ENCODE measurements at regions not wholly inside any gene's neighbourhood (a gene's known extent, or its start where the extent isn't known, plus 50 kb on each side); places are given as distances from the start of the nearest gene placed in this dataset.

DNA sequence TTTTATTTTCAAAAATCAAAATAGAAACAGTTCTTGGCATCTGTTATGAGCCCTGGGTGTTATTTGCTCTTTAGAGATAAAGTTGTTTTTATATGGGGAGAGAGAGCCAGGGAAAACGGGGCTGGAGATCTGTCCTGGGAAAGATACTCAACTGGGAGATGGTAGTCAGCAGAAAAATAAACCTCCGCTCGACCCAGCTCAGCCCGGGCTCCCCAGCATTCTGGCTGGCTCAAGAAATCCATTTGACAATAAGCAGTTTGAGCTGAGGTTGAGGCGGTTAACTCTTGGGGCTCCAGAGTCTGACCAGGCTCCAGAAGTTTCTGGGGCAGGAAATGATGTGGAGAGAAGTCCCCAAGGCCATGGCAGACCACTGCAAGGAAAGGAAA is 151.9 kb downstream of the IRX5 start:
- H3K27me3 ChIP-seq: no peaks in the 10 kb centered on the region
- no peaks in the 10 kb centered on the region for H3K4me1 ChIP-seq
- TF ChIP-seq EP300 (IDR thresholded peaks at IDR 0.05) (no peak), POLR2AphosphoS5 (IDR thresholded peaks at IDR 0.05) (no peak), POLR2A (IDR thresholded peaks at IDR 0.05) (no peak)
- TF ChIP-seq, protein P1, sequence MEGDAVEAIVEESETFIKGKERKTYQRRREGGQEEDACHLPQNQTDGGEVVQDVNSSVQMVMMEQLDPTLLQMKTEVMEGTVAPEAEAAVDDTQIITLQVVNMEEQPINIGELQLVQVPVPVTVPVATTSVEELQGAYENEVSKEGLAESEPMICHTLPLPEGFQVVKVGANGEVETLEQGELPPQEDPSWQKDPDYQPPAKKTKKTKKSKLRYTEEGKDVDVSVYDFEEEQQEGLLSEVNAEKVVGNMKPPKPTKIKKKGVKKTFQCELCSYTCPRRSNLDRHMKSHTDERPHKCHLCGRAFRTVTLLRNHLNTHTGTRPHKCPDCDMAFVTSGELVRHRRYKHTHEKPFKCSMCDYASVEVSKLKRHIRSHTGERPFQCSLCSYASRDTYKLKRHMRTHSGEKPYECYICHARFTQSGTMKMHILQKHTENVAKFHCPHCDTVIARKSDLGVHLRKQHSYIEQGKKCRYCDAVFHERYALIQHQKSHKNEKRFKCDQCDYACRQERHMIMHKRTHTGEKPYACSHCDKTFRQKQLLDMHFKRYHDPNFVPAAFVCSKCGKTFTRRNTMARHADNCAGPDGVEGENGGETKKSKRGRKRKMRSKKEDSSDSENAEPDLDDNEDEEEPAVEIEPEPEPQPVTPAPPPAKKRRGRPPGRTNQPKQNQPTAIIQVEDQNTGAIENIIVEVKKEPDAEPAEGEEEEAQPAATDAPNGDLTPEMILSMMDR (IDR thresholded peaks at IDR 0.05): no peak
- H3K9me3 ChIP-seq: no peaks in the 10 kb centered on the region
- no peaks in the 10 kb centered on the region for H3K36me3 ChIP-seq
- no peak for DNase-seq (ENCODE audit: low spot score in 2 of 2)
- WGBS: 52% methylated on average over 5 of the region's 5 CpGs
- no peak overlapping the region for H3K27ac ChIP-seq
- H3K4me3 ChIP-seq: no peak overlapping the region

DNA sequence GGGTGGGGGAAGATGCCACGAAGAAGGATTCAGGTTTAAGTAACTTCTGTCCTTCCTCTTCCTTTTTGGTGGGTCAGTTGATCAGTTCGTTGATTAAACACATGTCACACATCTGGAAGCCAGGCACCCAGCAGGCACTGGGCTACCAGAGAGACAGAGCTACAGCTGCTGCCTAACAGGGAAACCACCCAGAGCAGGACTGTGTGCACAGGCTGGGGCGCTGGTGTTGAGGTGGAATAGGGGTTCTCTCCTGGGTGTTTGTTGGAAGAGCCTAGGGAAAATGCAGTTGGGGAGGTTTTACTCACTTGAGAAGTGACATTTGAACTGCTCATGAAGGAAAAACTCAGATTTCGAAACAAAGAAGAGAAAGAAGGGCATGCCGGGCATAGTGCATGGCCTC is 152.4 kb downstream of the IRX5 start:
- no peak for TF ChIP-seq POLR2AphosphoS5 (IDR thresholded peaks at IDR 0.05)
- no peak for TF ChIP-seq POLR2A (IDR thresholded peaks at IDR 0.05)
- TF ChIP-seq, protein P1 (IDR thresholded peaks at IDR 0.05): no peak
- no peak for TF ChIP-seq EP300 (IDR thresholded peaks at IDR 0.05)
- Histone ChIP-seq H3K4me3 (no peak overlapping the region), H3K36me3 (no peaks in the 10 kb centered on the region), H3K4me1 (no peaks in the 10 kb centered on the region), H3K27me3 (no peaks in the 10 kb centered on the region), H3K9me3 (no peaks in the 10 kb centered on the region), H3K27ac (no peak overlapping the region)
- no peak for DNase-seq (ENCODE audit: low spot score in 2 of 2)
- WGBS: 86% methylated on average over 5 of the region's 5 CpGs

DNA sequence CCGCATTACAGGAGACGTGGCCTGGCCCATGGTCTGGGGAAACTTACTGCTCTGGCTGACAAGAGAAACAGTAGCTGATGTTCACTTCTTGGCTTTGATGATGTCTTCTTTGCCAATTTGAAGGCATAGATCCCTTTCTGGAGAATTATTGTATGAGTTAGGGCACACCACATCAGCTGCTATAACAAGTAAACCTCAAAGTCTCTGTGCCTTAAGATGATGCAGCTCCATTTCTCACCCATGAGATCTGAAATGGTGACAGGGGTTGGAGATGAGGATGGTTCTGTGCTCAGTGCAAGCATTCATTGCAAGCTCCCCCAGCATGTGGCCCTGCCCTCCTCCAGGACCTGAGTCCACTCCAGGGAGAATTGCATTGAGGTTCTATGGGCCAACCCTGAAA is 157.4 kb downstream of the IRX5 start:
- Histone ChIP-seq H3K36me3 (no peaks in the 10 kb centered on the region), H3K4me1 (no peaks in the 10 kb centered on the region), H3K9me3 (no peaks in the 10 kb centered on the region), H3K27me3 (peaks cover 5% of the 10 kb centered on the region), H3K4me3 (no peak overlapping the region), H3K27ac (no peak overlapping the region)
- DNase-seq (ENCODE audit: low spot score in 2 of 2): no peak
- TF ChIP-seq POLR2AphosphoS5 (IDR thresholded peaks at IDR 0.05) (no peak), EP300 (IDR thresholded peaks at IDR 0.05) (no peak), POLR2A (IDR thresholded peaks at IDR 0.05) (no peak)
- TF ChIP-seq, protein P1 (IDR thresholded peaks at IDR 0.05): no peak
- WGBS: 100% methylated on average over 2 of the region's 2 CpGs

GRCh38 chr16:55089600-55089999 is 158.9 kb downstream of the IRX5 start:
- H3K36me3 ChIP-seq: no peaks in the 10 kb centered on the region
- 93% methylated on average over 4 of the region's 4 CpGs for WGBS
- no peak overlapping the region for H3K4me3 ChIP-seq
- H3K27me3 ChIP-seq: peaks cover 5% of the 10 kb centered on the region
- TF ChIP-seq POLR2A (IDR thresholded peaks at IDR 0.05) (no peak), EP300 (IDR thresholded peaks at IDR 0.05) (no peak), POLR2AphosphoS5 (IDR thresholded peaks at IDR 0.05) (no peak)
- TF ChIP-seq, protein P1 (IDR thresholded peaks at IDR 0.05): no peak
- no peak overlapping the region for H3K27ac ChIP-seq
- no peaks in the 10 kb centered on the region for H3K9me3 ChIP-seq
- DNase-seq (ENCODE audit: low spot score in 2 of 2): no peak
- H3K4me1 ChIP-seq: no peaks in the 10 kb centered on the region

DNA sequence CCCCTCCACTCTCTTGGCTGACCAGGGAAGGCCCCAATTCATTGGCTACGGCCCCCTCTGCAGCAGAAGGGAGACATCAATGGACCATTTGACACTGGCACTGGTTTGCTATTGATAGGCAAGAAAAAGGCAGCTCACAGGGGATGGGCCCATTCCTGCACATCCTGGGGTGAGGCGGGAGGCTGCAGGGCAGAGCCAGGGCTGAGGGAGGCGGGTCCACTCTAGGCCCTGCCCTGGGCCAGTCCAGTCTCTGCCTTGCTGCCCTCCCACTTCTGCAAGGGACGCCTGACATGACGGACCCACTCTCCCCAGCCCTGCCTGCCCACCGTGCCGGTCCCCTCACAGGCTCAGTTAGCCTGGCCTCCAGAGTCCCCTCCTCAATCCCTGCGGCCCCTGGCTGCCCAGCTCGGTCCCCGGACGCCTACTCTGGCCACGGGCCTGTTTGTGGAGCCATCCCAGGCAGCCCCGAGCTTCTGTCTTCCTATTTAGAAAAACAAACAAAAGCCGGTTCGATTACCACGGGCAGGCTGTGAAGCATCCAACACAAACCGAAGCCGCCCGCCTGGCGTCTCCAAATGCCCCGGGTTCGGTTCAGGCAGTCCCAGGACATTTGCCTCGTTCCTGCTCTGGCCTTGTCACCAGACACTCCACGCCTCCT is 160.7 kb downstream of the IRX5 start:
- TF ChIP-seq POLR2AphosphoS5 (IDR thresholded peaks at IDR 0.05) (no peak), EP300 (IDR thresholded peaks at IDR 0.05) (no peak), POLR2A (IDR thresholded peaks at IDR 0.05) (no peak)
- TF ChIP-seq, protein P1 (IDR thresholded peaks at IDR 0.05): no peak

More for the DNA sequence above, 160.7 kb downstream of the IRX5 start:
- Histone ChIP-seq H3K36me3 (no peaks in the 10 kb centered on the region), H3K4me1 (no peaks in the 10 kb centered on the region), H3K9me3 (no peaks in the 10 kb centered on the region), H3K27me3 (peaks cover 5% of the 10 kb centered on the region), H3K27ac (no peak overlapping the region), H3K4me3 (no peak overlapping the region)
- 86% methylated on average over 21 of the region's 24 CpGs for WGBS
- DNase-seq (ENCODE audit: low spot score in 2 of 2): no peak
